HG03108 (cell line): ENCODE measurements at regions not wholly inside any gene's neighbourhood (a gene's known extent, or its start where the extent isn't known, plus 50 kb on each side); places are given as distances from the start of the nearest gene placed in this dataset.

ENCODE experiments used
- ATAC-seq: cut with Tn5 transposase; IDR thresholded peaks from one replicate; pipeline ENCODE4 v1.9.1; 2021; ENCODE audit warnings: moderate library complexity; ENCODE audit not compliant: unreplicated experiment

DNA sequence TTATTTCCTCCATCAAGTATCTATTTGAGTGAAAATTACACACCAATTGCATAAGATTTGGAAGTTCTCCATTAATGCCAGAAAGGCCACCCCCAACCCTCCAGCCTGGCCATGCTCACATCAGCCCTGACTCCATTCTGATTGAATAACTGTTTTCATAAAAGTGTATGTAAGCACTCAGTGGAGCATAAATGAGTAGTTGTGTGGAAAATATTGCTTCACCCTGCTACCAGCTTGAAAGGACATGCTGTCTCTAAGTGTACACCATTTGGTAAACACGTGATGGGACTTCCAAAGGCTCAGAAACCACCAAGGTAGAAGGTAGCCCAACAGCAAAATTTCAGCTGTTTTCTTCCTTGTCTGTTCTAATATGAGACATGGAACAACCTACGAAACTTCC, 393.8 kb downstream of the ZNF385D start:
- ATAC-seq: no peak

DNA sequence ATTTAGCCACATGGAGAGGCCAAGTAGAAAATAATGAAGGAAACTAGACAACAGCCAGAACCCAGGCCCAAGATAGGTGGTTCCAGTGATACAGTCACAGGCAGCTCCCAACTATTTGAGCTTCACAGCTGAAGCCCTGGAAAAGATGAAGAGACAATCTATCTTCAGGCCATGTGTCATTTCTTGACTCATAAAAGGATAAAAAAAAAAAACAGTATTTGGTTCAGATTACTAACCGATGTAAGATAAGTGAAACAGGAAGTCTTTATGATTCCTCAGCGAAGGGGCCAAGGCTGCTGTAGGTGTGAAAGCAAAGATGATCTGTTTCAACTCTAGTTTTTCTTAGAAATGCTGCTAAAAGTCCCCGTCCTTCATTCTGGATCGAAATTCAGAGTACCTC, 394.6 kb downstream of the ZNF385D start:
- no peak for ATAC-seq

DNA sequence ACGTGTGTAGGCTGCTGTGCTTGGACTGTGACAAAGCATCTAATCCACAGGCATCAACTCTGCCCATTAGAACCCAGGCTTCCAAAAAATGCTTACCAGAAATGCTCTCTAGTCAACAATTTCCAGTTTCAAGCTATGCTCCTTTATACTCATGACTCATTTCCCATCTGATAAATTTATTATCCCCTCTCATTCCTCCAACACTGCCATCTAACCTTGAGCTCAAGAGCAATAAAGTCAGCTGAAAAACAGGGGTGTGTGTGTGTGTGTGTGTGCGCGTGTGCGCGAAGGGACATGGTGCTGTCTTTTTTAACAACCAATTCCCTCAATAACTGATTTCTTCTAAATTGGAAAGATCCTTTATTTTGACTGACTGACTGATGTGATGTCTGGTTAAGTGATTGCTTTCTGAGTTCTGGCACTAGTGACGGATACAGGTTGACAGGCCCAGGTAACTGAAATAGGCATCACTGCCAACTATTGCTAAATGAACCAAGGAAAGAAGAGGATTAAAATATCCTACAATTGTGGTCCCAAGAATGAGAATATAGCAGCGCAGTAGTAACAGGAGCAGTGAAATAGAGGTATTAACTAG, 405.5 kb downstream of the ZNF385D start:
- no peak for ATAC-seq

DNA sequence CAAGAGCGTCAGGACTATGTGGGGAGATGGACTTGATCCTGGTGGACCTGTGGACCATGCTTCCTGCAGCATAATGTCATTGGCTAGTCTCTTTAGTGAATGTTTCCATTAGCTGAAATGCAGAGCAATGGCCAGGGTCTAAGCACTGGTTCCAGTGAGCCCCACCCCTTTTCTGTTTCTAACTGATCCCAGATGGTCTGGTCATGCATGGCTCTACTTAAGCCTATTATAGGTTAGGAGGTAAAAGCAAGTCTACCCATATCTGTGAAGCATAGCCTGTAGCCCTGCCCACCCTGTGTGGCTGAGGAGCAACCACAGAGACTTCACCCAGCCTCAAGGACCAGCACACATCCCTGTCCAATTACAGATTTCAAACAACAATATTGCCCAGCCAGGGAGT, 419.2 kb downstream of the ZNF385D start:
- no peak for ATAC-seq

DNA sequence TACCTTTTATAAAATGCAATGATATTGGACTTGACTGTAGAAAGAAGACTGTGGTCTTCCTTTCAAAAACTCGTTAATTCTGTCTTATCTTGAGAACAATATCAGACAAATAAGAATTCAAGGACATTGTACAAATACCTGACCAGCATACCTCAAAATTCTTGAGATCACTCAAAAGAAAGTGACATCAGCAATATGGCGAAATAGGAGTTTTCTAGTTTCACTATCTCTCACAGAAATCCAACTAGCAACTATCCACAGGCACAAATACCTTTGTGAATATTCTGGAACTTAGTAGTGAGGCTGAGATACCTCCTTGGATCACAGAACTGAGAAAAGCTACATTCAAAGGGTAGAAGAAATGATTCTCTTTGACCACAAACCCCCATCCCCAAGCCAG, 419.7 kb downstream of the ZNF385D start:
- ATAC-seq: no peak

DNA sequence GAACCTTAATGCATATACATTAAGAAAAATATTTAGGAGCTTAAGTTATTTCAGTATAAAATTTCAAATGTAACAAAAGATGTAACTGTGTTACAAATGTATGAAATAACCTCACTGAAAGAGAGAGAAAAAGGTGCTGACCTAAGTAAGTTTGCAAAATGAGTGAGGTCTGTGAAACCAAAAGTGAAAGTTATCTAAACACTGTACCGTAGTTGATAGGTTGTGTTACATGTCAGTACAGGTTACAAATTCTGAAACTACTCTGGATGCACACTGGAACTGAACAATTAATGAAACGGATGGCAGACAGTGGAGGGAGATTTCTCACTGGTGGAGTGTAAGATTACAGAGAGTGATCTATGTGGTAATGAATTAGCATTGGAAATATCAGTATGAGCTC, 420.7 kb downstream of the ZNF385D start:
- peak; percentile 73 for ATAC-seq

DNA sequence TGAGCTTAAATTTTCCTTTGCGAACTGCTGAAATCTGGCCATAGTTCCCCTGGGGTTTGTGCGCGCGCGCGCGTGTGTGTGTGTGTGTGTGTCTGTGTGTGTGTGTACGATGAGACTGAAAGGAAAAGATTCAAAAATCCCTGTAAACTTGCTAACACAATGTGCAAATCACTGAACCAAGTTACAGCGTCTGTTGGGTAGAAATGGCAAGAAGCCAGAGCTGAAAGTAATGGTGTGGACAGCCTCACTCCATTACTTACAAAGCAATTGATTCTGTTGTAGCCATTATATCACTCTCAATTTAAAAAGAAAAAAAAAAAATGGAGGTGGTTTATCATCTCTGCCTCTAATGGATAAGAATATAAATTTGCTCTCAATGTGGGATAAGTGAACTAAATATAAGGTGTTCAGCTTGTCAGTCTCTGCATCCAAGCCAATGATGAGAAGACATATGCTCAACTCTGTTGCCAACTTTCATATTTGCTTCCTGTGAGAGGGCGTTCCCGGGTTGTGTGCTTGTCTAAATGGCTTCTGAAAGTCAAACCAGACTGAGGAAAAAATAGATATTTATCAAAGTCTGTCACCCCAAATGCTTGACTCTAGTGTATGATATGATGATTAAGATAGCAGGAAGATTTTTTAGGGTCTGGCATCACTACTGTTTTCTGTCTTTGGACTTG, 422.2 kb downstream of the ZNF385D start:
- ATAC-seq: no peak

DNA sequence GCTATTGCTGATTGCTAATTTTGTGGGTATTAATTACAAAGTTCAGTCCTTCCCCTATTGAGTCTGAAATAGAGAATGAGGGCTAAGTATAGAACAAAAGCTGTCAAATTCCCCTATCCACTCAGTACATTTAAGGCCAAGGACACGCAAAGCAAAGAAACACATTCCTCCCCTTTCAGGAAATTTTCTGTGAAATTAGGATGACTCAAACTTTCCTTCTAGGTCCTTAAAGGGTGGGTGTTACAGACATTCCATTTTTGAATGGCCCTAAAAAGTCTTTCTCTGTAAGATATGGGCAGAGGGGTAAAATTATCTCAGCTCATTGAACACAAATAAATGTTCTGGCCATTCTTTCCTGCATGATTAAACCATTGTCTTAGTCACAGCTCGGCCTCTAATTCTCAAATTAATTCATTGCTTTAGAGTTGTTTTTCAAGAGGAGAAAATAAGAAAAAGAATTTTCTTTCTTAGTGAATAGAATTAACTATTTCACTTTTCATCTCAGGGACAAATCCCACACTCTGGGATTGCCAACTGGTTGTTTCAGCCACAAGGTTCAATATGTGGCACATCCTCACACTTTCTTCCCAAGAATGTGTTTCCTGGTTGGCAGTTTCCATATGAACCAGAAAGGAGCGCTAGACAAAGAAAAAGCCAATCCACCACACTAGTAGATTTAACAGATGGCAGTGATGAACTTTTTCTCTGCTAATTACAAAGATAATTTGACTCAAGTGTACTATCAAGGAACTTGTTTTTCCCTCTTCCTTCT, 424.1 kb downstream of the ZNF385D start:
- ATAC-seq: no peak

DNA sequence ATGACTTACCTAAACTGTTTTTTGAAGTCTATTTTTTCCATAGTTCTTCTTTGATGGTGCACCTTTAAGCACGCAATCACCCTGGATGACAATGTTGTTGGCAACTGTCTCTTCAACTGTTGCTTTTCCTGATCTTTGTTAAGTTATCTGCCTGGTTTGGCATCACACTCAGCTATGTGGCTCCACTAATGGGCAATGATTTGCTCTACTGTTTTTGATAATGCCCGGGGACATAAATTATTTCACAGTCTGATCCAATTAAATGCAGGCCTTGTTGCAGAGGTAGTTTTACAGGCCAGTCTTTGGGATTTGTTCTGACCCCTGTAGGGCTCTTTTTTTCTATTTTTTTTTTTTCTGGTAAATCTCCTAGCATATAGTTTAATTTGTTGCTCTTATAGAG, 436.3 kb downstream of the ZNF385D start:
- ATAC-seq: no peak

DNA sequence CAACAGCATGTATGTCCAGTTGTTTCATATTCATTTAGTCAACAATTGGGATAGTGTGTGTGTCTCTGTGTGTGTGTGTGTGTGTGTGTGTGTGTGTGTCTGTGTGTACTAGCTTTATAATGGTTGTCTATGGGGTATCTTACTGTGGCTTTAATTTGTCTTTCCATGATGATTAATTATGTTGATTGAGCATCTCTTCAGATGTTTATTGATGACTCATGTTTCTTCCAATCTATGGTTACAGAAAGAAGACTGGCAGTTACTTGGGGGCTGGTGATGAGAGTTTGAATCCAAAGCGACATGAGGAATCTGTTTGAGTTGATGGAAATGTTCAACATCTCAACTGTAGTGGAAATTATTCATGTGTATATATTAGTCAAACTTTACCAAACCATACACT, 440.1 kb downstream of the ZNF385D start:
- ATAC-seq: no peak

DNA sequence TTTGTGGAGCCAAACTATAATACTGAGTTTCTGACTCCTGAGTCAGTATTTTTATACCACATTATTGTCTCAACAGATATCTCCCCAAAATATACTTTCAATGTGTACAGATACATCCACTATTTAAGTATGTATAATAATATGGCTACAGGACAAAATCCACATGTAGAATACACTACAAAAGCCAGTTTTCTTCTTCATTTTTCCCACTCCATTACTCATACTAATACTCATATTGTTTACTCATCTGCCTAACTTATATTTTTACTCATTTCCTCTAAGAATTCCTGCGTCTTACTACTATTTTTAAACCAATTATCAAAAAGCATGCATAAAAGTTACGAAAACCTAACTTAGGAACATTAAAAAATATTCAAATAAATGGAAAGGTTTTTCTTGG, 440.8 kb downstream of the ZNF385D start:
- no peak for ATAC-seq

DNA sequence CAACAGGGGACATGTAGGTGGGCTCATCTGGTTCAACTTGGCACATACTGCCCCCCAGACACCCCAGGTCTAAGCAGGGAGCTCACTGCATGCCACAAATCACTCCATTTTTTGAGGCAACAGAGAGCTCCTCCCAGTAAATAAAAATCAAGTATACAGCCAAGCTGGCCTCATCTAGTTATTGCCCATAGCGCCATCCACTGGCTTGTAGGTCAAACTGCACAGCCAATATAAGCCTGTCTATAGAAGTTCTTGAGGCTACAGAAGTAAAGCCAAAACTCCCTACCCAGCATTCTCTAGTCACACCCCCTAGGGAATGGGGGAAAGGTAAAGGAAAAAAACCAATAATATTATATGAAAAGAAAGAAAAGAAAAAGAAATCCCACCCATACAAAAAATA, 453.7 kb downstream of the ZNF385D start:
- no peak for ATAC-seq

DNA sequence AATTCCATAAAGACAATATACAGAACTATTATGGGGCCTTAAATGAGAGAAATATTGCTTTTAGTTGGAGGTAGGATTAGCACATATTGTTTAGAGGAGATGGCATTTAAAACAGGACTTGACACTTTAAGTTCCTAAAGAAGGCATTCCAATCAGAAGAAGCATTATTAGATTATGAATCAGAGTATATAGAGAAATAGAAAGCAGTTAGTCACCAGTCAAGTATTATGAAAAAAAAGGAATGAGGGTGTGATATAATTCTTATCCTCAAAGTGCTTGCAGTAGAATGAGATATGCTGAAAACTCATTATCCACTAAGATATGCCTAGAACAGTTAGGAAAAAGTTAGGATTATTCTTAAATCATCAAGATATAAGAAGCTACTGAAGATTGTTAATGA, 456.2 kb downstream of the ZNF385D start:
- no peak for ATAC-seq

DNA sequence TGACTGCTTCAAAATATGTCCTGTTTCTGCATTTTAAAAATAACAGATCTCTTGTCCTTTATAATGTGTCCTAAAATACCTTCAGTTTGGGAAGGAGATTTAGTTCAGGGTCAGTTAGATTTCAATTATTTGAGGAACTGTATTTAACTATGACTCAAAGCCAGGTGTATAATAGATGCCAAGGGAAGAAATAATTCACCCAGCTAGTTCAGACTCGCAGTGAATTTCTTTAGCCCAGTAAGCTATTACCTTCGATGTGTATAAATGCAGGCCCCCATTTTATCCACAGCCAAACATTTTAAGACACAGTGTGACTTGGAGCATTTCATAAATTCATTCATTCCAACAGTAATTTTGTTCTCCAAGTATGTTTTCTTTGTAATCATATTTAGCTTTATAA, 458.0 kb downstream of the ZNF385D start:
- no peak for ATAC-seq

DNA sequence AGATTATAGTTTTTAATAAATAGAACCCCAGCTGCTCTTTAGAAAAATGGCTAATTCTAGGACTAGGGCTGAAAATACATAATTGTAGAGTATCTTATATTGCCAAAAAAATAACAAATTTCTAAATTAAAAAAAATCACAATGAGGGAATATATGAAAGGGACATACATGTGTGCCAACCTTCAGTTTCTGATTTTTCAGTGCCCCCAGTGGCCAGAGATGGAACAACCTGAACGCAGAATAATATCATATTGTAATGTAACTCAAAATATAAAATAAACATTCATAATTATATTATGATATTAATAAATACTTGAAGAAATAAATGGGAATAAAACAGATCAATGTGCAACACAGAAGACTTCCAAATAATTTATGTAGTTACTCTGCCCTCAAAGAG, 460.5 kb downstream of the ZNF385D start:
- no peak for ATAC-seq

DNA sequence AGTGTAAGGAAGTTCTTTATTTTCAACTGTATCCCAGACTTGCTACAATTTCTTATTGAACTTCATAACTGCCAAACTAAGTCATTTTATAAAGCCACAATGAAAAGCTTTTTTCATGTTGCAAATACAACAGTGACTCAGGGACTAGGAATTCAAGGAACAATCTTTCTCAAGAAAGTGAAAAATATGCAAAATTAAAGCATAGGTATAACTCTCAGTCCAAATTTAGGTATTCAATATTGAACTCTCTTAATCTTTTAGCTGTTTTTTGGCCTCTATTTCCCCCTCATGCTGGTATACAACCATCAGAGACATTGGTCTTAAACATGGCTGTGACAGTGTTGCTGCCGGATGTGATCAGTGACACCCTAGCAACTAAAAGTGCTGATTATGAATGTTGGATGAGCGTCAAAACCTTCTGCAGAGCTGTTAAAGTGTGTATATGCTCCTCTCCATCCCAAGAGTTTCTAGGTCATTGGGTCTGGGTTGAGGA, 476.9 kb downstream of the ZNF385D start:
- ATAC-seq: no peak

DNA sequence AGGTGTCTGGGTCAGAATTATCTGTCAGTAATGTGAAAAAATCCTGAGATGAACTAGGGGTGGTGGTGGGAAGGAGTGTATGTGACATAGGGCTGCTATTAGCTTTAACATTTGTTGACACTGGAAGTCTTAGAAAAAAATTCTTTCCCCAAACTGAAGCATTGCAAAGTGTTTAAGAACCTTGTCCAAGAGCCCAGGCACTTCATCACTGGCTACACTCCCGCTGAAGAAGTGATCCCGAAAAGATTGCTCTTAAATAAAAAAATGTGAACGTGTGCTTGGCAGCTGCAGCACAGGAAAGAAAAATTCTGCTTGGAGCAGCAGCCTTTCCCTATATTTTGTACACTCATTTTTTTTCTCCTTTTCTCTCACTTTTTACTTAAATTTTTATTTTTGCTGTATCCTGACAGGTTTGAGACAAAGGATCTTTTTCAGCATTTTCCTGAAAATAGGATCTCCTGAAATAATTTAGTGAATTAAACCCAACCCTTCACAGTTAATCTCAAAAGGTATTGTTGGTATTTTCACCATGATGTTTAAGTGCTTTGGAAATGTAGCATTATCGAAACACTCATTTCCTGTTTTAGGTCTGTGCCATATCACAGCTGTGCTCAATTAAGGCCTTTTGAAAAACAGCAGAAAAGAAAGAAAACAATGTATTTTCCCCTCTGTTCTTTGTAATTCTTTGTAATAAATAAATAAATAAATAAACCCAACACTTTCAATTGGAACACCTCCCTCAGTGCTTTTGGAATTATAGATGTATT, 477.6 kb downstream of the ZNF385D start:
- no peak for ATAC-seq

DNA sequence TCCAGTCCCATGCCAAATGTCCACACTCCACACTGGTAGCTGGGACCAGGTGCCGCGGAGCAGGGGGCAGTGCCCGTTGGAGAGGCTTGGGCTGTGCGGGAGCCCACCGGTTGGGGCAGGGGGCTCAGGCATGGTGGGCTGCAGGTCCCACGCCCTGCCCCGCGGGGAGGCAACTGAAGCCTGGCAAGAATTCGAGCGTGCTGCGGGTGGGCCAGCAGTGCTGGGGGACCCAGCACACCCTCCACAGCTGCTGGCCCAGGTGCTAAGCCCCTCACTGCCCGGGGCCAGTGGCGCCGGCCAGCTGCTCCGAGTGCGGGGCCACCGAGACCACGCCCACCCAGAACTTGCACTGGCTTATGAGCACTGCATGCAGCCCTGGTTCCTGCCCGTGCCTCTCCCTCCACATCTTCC, 479.4 kb downstream of the ZNF385D start:
- ATAC-seq: no peak

DNA sequence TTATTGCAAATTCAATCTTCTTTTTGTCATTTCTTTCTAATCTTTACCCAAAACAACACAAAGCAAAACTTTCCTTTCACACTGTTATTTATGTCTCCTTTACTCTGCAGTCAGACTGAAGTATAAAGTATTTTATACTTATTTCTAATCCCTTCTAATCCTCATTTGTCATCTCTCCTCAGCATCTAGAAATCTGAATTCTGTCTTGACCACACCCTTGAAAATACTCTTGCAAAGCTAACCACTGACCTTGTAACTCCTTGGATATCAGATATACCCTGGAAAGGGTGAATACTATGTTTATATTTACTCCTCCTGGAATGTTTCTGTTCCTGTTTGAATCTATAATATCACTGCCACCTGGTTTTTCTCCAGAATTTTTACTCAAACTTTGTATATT, 481.1 kb downstream of the ZNF385D start:
- no peak for ATAC-seq

DNA sequence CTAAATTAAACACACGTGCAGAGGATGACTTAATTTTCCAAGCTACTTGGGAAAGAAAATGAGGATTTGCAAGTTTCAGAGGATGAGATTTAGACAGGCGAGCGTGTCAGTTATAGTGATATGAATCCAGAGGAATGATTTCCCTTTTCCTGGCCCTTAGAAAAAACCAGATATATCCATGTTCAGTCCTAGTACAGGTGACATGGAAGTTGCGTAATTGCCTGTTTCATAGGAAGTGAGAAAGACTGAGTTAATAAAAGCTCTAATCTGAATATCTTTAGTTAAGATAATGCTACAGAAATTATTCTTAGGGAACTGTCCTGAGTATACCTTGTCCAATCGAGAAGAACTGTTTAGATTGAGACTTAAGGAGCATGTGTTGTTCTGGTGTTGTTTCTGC, 490.5 kb downstream of the ZNF385D start:
- ATAC-seq: no peak

DNA sequence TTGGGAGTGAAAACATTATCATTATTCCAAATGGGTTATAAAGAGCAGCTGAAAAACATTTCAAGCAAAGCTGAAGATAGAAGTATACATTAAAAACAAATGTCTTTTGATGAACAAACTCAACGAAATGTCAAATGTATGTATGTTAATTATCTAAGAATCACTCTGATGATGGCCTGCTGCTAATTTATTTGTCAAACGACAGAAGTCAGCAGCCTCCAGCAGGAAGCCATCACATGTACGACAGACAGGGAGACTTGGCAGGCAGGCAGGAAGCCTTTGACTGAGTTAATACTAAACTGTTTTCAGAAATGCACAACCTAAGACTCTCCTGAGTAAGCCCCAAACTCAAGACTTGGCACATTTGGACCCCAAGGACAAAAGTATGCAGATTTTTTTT, 491.1 kb downstream of the ZNF385D start:
- no peak for ATAC-seq
